ENCODE measurements at regions not wholly inside any gene's neighbourhood (a gene's known extent, or its start where the extent isn't known, plus 50 kb on each side); places are given as distances from the start of the nearest gene placed in this dataset.
"Not testable (repeated sequence)": the region's sequence is repeated elsewhere in the genome, so short reads cannot be mapped to it uniquely, and the experiment has no call there.

DNA sequence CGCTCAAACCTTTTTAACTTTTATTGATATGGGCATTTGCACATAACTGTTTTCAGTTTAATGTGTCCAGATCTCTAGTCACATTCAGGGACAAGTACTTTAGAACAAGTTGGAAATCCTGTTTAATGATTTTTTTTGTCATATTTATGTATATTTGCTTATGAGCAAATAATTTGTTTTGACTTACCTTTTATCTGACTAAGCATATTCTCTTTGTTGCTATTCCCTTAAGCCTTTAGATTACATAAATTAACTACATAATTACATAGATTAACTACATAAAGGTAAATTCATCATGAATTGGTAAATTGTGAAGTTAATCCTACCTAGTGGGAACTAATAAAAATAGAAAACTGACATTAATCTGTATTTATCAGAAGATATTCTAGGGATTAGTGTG is 523.5 kb upstream of the MAN1A1 start:
- no peak for DNase-seq (ENCODE audit: low read depth)

DNA sequence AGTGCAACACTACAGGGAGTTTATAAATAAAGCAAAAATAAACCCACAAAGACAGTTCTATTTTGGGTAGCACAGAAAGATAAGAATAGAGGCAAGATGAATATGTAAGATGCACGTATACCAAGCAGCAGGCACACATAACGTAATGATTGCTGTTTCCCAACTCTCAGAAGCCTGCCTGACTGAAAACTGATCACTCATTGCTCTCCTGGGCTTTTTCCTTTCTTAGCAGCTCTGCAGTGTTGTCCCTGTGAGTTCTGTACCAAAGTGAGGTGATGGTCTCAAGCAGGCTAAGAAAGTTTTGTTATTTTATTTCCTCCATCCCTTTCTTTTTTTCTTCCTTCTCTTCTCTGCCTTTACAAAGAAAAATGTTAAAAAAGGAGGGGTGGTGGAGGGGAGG is 522.0 kb upstream of the MAN1A1 start:
- DNase-seq (ENCODE audit: low read depth): no peak

DNA sequence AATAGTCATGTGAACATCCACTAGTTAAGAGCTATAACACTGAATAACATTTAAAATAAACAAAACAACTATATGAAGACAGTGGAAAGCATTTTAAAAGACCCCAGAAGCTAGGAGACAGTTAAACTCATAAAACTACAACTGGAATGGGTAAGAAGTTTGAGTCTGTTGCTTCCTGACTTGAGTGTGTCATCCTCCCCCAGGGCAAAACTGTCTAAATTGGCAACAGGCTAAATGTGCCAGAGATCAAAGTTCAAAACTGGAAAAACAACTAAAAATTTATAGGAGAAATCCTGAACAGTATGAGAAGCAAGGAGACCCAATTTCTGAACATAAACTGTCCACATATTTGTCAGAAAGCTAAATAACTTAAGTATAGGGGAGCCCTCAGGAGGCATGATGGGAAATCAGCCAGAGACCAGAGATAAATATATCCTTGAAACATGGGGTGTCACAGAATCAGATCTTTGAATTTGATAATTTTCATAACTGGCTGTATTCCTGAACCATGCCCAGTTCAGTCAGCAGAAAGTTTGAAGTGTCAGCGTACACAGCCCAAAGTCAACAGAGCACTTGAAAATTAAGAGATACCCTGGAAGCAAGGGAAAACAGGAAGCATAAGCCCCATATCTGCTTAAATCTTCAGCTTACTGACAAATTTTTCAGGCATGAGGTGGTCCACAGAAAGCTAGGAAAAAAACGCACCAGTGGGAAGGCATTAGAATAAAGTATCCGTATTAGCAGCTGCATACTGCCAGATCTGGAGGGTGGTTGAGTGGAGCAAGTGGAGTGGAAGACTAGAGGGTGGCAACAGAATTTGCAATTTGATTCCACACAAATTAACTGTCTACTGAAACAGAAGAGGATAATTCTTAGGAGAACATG is 516.1 kb upstream of the MAN1A1 start:
- no peak for DNase-seq (ENCODE audit: low read depth)

DNA sequence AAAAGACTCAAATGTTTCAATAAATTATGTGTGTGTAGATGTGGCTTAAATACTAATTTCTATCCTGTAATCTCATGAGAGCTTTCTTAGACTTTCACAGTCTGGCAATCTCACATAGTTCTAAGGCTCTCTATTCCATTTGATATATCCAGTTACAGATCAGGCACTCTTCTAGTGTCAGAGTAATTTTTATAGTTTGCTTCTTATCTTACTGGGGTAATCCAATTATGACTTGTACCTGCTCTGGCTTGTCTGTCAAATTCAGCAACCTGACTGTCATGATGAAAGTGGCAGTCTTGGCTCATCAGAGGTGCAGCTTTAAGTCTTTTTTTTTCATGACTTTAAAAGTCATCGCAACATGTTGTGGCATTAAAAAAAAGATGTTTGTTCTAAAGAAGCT is 513.2 kb upstream of the MAN1A1 start:
- no peak for DNase-seq (ENCODE audit: low read depth)

DNA sequence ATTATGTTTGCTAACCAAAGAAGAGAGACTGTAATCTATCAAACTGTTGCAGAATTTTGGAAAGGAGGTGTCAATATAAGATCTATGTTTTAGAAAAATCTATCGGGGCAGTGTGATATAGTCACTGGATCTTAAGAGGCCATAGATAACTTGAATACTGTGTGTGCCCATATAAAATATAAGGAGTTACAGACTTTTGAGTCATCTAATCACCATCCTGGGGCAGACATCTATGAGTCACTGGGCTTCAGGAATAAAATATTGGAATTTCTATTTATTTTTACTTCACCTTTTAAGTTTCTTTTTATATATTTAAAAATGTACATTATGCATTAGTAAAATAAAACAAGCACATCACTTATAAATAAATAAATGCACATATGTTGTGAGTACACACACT is 509.3 kb upstream of the MAN1A1 start:
- no peak for DNase-seq (ENCODE audit: low read depth)

DNA sequence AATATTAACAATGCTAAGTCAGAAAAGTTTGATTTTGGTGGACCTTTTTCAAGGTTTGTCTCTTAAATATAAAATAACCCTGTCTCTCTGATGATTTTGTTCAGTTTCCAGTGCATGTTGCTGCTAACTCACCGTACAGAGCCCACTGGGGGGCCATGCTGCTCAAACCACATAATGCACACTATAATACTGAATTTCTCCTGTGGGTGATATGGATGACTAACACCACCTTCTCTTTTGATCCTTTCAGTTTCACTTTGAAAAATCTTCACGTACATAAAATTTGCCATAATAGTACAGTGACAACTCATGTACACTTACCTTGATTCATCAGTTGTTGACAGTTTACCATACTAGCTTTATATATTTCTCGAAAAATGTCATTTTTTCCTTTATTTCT is 506.6 kb upstream of the MAN1A1 start:
- DNase-seq (ENCODE audit: low read depth): no peak

DNA sequence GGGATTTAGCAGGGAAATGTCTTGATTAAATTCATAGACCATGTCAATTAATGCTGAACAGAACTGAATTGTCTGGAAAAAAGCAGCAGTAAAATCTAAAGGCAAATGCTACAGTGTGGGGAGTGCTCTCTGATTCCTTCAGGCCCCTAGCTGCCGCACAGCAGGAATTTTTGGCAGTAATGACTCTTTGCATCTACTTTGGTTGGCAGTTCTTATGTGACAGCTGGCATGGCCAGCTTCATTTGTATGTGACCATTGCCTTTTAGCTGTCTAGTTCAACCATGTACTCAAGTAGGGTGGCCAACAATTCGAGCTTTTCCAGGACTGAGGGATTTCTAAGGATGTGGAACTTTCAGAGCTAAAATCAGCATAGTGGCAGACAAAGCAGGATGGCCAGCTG is 499.1 kb upstream of the MAN1A1 start:
- no peak for DNase-seq (ENCODE audit: low read depth)

DNA sequence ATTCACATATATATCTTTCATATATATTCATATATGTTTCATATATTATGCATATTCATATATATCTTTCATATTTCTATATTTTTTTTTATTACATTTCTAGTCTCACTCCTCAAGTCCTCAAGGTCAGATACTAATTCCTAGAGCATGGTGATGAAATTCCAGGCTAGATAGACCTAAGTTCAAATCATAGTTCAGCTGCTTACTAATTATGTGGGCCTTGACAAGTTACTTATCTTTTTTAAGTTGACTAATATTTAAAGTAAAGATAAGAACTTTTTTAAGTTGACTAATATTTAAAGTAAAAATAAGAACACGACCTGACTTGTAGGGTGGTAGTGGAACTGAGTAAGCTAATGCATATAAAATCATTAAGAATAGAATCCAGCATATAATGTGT is 495.6 kb upstream of the MAN1A1 start:
- DNase-seq (ENCODE audit: low read depth): no peak

DNA sequence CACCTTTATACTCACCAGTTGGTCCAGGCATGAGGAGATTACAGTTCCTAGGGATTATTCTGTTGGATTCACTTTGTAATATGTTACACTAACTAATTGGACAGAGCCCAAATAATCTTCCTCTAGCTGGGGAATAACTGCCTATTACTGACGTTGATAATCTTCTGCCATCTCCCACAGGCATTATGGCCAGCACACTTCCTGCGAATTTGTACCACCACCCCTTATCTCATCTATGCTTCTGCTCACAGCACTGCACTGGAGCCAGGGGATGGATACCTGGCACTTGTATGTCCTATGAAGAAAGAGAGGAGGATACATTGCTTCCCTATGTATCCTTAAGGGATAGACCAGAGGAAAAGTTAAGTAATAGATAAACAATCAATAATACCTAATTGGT is 494.8 kb upstream of the MAN1A1 start:
- DNase-seq (ENCODE audit: low read depth): no peak

DNA sequence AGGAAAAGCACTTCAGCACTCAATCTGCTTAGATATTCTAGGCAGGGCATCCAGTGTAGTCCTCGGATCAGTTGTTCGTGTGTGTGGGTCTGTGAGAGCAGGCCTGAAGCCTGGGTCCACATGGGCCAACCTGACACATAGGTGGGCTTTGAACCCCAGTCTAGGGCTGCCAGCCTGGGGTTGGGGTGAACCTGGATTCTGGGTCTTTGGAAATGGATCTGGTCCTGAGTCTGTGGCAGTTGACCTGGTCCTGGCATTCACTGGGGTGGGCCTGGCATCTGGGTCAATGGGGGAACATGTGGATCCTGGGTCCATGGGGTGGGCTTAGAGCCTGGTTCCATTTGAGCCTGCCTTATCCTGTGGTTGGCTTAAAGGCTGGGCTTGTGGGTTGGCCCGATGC is 492.6 kb upstream of the MAN1A1 start:
- DNase-seq (ENCODE audit: low read depth): no peak

DNA sequence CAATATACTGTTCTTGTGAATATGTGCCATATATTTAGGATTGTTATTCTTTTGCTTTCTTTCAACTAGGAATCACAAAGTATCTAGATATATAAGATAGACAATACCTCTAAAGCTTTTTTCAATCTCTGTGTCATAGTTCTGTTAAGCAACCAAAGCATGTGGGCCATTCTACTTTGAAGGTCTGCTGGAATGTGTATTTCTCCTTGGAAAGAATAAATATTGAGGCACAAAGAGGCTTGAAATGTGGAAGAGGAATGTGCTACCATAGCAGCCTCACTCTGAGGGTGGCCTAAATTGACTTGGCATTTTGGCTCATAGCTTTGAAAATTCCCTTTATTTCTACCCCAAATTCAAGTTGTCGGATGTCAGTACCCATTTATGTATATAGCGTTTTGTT is 488.5 kb upstream of the MAN1A1 start:
- no peak for DNase-seq (ENCODE audit: low read depth)

DNA sequence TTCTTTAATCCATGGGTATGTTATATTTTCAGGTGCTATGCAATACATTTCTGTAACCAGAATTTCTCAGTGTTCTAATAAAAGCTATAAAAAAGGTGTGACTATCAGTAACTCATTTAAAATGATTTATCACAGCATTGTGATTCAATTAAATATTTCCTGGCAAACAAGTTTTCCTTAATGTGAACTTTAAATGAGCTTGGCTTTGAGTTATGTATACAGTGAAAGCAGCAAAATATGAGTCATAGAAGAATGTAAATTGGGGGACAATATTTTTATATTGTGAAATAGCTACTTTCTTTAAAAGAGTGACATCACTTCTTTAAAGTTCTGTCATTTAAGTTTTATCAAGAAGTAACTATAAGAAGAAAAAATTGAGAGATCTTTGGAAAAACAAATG is 484.9 kb upstream of the MAN1A1 start:
- no peak for DNase-seq (ENCODE audit: low read depth)

DNA sequence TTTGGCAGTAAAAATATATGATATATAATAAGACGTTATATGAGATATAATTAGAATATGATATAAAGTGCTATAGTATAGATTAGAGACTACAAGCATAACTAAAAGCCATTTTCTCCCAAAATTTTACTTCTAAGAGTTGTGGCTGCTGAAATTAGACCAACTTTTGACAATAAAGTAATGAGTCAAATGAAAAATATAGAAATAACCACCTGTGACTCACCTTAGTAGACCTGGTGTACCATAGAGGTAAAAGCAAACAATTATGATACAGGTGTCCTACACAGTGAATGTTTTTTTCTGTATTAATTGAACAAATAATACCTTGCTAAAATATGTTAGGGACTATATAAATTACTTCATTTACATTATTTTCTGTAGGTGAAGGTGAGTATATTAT is 482.9 kb upstream of the MAN1A1 start:
- DNase-seq (ENCODE audit: low read depth): no peak

DNA sequence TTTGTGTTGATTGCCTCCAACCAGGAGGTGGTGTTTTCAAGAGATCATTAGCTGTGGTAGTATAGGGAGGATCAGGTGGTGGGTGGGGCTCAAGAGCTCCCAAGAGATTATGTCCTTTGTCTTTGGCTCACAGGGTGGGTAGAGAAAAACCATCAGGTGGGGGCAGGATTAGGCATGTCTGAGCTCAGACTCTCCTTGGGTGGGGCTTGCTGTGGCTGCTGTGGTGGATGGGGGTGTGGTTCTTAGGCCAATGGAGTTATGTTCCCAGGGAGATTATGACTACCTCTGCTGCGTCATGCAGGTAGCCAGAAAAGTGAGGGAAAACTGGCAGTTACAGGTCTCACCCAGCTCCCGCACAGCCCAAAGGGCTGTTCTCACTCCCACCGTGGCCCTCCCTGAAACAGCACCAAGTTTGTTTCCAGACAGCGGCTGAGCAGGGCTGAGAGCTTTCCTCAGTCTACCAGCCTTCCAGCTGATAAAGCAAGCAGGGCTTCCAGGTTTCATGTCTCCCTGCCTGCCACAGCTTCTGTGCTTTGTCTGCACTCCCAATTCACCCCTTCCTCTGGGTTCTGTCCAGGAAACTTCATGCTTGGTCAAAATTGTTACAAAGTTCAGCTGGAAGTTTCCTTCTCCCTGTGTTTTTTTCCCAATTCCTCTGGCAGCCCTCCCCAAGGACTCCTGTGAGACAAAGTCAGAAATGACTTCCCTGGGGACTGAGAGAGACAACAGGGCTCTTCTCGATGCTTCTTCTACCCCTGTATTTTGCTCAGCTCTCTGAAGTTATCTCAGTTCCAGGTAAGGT is 481.1 kb upstream of the MAN1A1 start:
- DNase-seq (ENCODE audit: low read depth): no peak

DNA sequence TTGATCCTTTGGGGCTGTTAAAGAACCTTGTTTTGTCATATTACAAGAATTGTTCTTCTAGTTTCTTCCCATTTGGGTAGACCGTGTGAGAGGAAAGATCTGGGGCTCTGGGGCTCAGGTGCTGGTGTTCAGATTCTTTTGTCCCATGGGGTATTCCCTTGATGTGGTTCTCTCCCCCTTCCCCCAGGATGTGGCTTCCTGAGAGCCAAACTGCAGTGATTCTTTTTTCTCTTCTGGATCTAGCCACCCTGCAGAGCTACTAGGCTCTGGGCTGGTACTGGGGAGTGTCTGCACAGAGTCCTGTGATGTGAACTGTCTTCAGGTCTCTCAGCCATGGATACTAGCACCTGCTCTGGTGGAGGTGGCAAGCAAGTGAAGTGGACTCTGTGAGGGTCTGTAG is 480.5 kb upstream of the MAN1A1 start:
- no peak for DNase-seq (ENCODE audit: low read depth)

DNA sequence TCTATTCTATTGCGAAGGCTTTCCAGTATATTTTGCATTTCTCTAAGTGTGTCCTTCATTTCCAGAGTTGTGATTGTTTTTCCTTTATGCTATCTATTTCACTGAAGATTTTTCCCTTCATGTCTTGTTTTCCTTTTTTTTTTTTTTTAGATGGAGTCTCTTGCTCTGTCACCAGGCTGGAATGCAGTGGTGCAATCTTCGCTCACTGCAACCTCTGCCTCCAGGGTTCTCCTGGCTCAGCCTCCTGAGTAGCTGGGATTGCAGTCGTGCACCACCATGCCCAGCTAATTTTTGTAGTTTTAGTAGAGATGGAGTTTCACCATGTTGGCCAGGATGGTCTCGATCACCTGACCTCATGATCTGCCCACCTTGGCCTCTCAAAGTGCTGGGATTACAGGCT is 479.9 kb upstream of the MAN1A1 start:
- not testable (repeated sequence) for DNase-seq (ENCODE audit: low read depth)

DNA sequence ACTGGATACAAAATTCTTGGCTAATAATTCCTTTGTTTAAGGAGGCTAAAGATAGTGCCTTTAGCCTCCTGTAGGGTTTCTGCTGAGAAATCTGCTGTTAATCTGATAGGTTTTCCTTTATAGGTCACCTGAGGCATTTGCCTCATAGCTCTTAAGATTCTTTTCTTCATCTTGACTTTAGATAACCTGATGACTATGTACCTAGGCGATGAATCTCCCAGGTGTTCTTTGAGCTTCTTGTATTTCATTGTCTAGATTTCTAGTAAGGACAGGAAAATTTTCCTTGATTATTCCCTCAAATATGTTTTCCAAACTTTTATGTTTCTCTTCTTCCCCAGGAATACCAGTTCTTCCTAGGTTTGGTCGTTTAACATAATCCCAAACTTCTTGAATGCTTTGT is 479.4 kb upstream of the MAN1A1 start:
- no peak for DNase-seq (ENCODE audit: low read depth)

DNA sequence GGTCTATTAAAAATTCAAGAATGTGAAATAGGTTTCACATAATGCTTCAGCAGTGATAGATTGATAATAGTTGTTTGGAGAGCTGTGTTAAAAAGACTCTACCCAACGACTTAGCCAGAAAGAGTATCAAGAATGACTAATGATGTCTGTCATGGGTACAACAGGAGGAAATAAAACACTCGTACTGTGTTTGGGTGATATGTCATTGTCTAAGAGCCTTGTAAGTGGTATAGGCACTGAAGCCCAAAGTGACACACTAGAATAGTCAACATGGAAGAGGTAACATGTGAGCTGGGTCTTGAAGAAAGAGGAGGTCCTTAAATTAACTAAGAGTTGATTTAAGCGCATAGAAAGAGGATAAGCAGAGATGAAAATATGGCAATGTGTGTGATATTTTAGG is 471.8 kb upstream of the MAN1A1 start:
- no peak for DNase-seq (ENCODE audit: low read depth)

DNA sequence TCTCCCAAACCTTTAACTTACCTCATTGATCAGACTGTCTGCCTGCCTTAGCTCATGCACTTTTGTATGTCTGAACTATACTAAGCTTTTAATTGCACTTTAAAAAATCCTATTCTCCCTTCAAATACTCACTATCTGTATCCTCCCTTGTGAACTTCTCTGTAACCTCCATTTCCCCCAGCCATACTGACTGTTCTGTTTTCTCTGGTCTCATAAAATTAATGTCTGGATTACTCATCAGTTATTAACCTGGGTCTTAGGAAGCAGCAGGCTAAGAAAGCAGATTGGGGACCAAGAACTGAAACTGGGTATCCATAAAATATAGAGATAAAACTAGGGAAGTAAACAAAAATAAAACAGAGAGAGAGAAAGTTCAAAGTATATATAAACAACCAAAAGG is 469.3 kb upstream of the MAN1A1 start:
- DNase-seq (ENCODE audit: low read depth): no peak

DNA sequence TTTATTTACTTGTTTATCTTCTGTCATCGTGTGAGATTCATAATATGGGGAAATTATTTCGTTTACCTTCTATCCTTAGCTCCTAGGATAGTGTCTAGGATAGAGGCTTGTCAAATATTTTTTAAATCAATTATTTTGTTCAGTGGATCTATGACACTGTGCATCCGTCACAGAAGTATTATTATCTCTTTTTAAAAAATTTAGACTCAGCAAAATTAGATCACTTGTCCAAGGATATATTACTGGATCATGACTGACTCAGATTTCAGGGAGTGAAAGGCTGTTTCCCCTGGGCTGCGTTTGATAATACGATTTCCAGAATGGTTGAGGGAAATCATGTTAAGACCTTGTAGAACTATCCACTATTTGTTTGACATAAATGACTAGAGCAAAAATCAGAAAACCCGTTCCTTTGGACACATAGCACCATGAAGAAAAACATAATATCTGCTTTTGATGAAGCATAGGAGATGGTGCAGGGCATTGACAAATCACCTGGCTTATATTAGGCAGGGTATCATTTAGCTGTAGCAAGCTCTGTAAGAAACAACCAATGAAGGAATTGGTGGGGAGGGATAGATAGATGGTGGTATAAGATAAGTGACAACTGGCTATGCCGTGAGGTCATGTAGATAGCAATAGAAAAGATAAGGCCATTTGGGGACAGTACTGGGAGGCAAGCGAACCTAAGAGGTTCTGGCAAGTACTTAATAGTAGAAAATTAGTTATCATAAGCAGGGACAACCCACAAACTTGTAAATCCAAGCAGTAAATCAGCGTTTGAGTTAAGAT is 465.2 kb upstream of the MAN1A1 start:
- no peak for DNase-seq (ENCODE audit: low read depth)

DNA sequence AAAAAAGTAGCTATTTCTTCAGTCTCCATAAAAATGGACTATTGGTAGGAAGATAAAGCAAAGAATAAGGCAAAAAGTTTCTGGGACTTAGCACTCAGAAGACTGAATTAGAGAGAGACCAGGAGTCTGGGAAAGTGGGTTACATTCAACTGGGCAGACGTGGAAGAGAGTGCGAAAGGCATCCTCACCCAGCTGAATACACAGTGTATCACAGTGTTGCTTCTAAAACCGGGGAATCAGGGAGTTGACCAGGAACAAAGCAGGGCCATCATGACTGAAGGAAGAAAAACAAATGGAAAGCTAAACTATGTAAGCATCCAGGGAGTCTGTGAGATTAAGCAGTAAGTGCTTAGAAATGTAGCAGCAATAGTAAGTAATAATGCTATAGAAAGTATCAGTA is 452.9 kb upstream of the MAN1A1 start:
- no peak for DNase-seq (ENCODE audit: low read depth)

DNA sequence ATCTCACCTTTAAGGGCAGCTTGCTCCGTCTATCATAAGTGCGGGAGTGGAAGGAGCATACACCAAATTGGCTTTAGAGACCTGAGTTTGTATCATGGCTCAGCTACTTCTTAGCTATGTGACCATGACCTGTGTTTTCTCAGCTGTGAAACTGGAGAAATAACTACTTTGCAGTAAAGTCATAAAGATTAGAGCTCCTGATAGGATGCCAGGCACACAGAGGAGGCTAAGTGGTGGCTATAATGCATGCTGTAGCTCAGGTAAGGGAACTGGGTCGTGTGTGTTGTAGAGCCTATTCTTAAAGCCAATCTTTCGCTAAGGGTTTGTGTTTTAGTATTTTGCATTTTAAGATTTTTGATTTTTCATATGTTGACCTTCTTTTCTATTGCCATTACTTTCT is 451.5 kb upstream of the MAN1A1 start:
- DNase-seq (ENCODE audit: low read depth): no peak

DNA sequence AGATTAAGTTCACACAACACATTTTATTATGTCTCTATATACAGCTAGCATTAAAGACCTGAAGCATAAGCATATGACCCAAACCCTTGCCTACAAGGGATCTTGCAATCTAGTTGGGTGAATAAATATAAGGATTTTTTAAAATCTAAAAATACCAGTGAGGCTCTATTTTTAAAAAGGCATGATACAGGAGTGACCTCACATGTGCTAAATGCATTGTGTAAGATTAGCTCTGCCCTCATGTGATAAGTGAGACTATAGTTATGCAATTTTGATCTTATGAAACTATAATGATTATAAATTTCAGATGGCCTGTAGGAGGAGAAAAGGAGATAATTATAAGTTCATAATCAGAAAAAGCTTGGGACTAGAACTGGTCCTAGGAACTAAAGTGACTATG is 451.0 kb upstream of the MAN1A1 start:
- no peak for DNase-seq (ENCODE audit: low read depth)

Data from activated T-helper 1 cell treated with Interleukin-2 at 50 U/mL for 16 hours (primary cell).